GM23248 (cell line): ENCODE measurements at regions not wholly inside any gene's neighbourhood (a gene's known extent, or its start where the extent isn't known, plus 50 kb on each side); places are given as distances from the start of the nearest gene placed in this dataset.

ENCODE experiments used
- DNase-seq: peaks from one replicate; pipeline ENCODE4 v3.0.0-alpha.2; 2015
- H2AFZ ChIP-seq: fragments of 200-600 bp; sonication (generic); 2 replicates; pipeline ENCODE4 v1.6.1; 2016; ENCODE audit warnings: antibody characterized with exemption
- H3F3A ChIP-seq: fragments of 200-600 bp; sonication (generic); 2 replicates; pipeline ENCODE4 v1.6.1; 2016; ENCODE audit warnings: mild to moderate bottlenecking, antibody characterized with exemption, mixed run types; ENCODE audit not compliant: insufficient read depth
- H3K27ac ChIP-seq: fragments of 200-600 bp; sonication (generic); 2 replicates; pipeline ENCODE4 v1.5.1; 2016; ENCODE audit warnings: mild to moderate bottlenecking
- H3K27me3 ChIP-seq: fragments of 200-600 bp; sonication (generic); replicated peaks from 2 replicates; pipeline ENCODE4 v1.6.1; 2016; ENCODE audit warnings: mild to moderate bottlenecking; ENCODE audit not compliant: insufficient read depth
- H3K36me3 ChIP-seq: fragments of 200-600 bp; sonication (generic); 2 replicates; pipeline ENCODE4 v1.6.1; 2016; ENCODE audit warnings: low read depth, mild to moderate bottlenecking
- H3K4me1 ChIP-seq: fragments of 200-600 bp; sonication (generic); 2 replicates; pipeline ENCODE4 v1.6.1; 2016; ENCODE audit warnings: mild to moderate bottlenecking; ENCODE audit not compliant: insufficient read depth
- H3K4me2 ChIP-seq: fragments of 200-600 bp; sonication (generic); one replicate; pipeline ENCODE4 v1.6.1; 2016; ENCODE audit warnings: mild to moderate bottlenecking; ENCODE audit not compliant: unreplicated experiment
- H3K4me3 ChIP-seq: fragments of 200-600 bp; sonication (generic); 2 replicates; pipeline ENCODE4 v1.5.1; 2016; ENCODE audit warnings: mild to moderate bottlenecking
- H3K79me2 ChIP-seq: fragments of 200-600 bp; sonication (generic); 2 replicates; pipeline ENCODE4 v1.6.1; 2016; ENCODE audit warnings: mild to moderate bottlenecking; ENCODE audit not compliant: insufficient read depth
- H3K9ac ChIP-seq: fragments of 200-600 bp; sonication (generic); 2 replicates; pipeline ENCODE4 v1.6.1; 2016; ENCODE audit warnings: mild to moderate bottlenecking
- H3K9me2 ChIP-seq: fragments of 200-600 bp; sonication (generic); 2 replicates; pipeline ENCODE4 v1.6.1; 2016; ENCODE audit warnings: mixed run types, mild to moderate bottlenecking, moderate library complexity; ENCODE audit not compliant: insufficient read depth
- H3K9me3 ChIP-seq: fragments of 200-600 bp; sonication (generic); one replicate; pipeline ENCODE4 v1.6.1; 2017; ENCODE audit warnings: low read depth
- H4K20me1 ChIP-seq: fragments of 200-600 bp; sonication (generic); 2 replicates; pipeline ENCODE4 v1.6.0; 2016; ENCODE audit not compliant: insufficient read depth
- EZH2 ChIP-seq: fragments of 200-600 bp; sonication (generic); IDR thresholded peaks from 2 replicates; pipeline ENCODE4 v1.6.1; 2018; ENCODE audit warnings: antibody characterized with exemption, mild to moderate bottlenecking; ENCODE audit not compliant: insufficient read depth, poor library complexity, severe bottlenecking
- EZH2phosphoT487 ChIP-seq: fragments of 200-600 bp; sonication (generic); IDR thresholded peaks from 2 replicates; pipeline ENCODE4 v1.6.1; 2018; ENCODE audit warnings: antibody characterized with exemption, moderate library complexity, mild to moderate bottlenecking, low read depth; ENCODE audit not compliant: insufficient read depth
- WGBS, 2 experiments: methylation state at CpG; one replicate each; pipeline ENCODE4 v1.1.6; 2015 to 2017; ENCODE audit warnings: low lambda C conversion rate in 2 of 2, low coverage in 1 of 2; ENCODE audit errors: missing lambda C conversion rate in 2 of 2; 5-methylcytosine and 5-hydroxymethylcytosine counted together
- in situ Hi-C: fragments of 300-500 bp; cut with MboI; formaldehyde crosslinking; loops from 2 replicates; pipeline ENCODE4 v1.15.0; 2020

DNA sequence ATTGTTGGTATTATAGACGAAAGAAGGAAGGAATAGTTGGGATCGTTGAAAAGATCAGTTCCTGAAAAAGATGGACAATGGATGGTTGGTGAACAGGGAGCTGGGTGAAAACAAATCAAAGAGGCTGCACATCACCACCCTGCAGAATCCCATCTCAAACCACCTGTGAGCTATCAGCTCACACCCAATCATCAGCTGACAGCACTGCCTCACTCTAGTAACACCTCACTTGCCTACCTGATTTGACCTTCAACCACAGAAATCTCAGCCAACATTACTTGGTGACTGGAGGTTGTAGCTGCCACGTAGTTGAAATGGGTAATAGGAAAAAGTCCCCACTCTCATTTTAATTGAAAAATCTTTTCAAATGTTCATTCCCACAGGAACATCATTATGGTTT lies 101.8 kb upstream of the DST start:
- WGBS, 2 experiments = 65 to 71% methylated on average over 3 of the region's 3 CpGs
- 0 out of 2 replicates have a peak, but pooled peaks cover 3% of the 10 kb centered on the region for H4K20me1 ChIP-seq

DNA sequence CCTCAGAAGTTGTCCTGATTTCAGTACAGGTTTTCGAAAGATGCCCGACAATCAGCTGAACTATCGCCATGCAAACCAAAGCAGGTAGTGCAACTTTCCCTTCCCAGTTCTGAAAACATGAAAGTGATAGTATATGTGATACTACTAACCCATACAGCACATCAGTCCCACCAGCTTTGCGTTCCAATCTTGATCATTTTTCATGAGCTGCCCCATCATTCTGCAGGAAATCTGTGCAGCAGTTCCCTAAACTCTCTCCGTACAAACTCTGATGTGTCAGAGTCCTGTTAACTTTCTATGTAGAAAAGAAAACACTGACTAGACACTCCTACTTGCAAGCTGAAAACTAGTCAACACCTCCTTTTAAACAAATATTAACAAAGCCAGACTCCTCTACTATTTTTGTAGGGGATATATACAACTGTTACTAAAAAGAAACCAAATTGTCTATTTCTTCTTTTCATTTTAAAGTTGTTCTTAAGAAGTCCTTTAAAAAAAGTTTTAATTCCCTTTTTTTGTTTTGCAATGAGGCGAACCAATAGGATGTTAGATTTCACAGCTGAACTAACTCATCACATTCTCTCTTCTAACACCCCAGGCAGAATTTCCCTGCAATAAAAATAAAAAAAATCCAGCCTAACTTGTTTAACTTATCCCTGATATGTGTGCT lies 99.6 kb upstream of the DST start:
- Histone ChIP-seq H3K27me3 (no peaks in the 10 kb centered on the region), H3K4me1 (peaks cover 62% of the 10 kb centered on the region), H3K36me3 (no peaks in the 10 kb centered on the region), H3K4me3 (peak overlapping the region; percentile 58), H4K20me1 (0 out of 2 replicates have a peak, but pooled peaks cover 3% of the 10 kb centered on the region), H3F3A (peaks cover 39% of the 10 kb centered on the region), H3K27ac (peak overlapping the region; percentile 57), H3K9me2 (no peaks in the 10 kb centered on the region), H3K79me2 (peaks cover 100% of the 10 kb centered on the region), H3K9me3 (no peaks in the 10 kb centered on the region), H3K9ac (peak overlapping the region; percentile 50), H2AFZ (no peak overlapping the region), H3K4me2 (peak overlapping the region; percentile 70)
- in situ Hi-C loops = no loop called here
- peak; percentile 66 for DNase-seq
- 53 to 61% methylated on average over 6 of the region's 6 CpGs for WGBS, 2 experiments
- TF ChIP-seq EZH2phosphoT487 = no peak
- TF ChIP-seq EZH2 = no peak

More for the DNA sequence above, 101.8 kb upstream of the DST start:
- Histone ChIP-seq H3K9me2 (no peaks in the 10 kb centered on the region), H3K36me3 (no peaks in the 10 kb centered on the region), H3F3A (peaks cover 60% of the 10 kb centered on the region), H3K9me3 (no peaks in the 10 kb centered on the region), H3K4me3 (no peak overlapping the region), H3K4me1 (peaks cover 85% of the 10 kb centered on the region), H3K27me3 (no peaks in the 10 kb centered on the region), H3K4me2 (no peak overlapping the region), H3K27ac (0 out of 2 replicates have a peak overlapping the region, but pooled peaks have one; percentile 9), H2AFZ (no peak overlapping the region), H3K9ac (no peak overlapping the region), H3K79me2 (peaks cover 100% of the 10 kb centered on the region)
- TF ChIP-seq EZH2phosphoT487 (no peak), EZH2 (no peak)
- DNase-seq = no peak
- in situ Hi-C loops = no loop called here

DNA sequence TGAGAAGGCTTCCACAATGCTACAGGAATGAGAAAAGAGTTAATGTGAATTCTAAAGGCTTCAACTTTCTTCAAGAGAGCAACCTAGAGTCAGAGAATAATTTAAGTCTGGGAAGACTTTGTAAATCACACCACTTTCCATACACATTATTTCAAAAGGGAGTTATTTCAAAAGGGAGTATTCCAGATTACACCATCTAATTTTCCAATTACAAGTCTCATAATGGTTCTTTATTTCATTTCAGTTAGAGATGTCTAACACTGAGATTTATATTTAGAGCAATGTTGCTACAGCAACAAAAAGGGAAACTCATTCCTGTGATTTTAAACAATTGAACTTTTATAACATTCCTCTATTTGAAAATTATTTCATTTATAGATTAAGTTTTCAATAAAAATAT lies 98.8 kb upstream of the DST start:
- TF ChIP-seq EZH2phosphoT487 (no peak), EZH2 (no peak)
- Histone ChIP-seq H3K27ac (peak overlapping the region; percentile 57), H3K4me3 (peak overlapping the region; percentile 50), H3K9me2 (no peaks in the 10 kb centered on the region), H3K9ac (peak overlapping the region; percentile 50), H3F3A (peaks cover 32% of the 10 kb centered on the region), H3K4me2 (peak overlapping the region; percentile 70), H3K9me3 (no peaks in the 10 kb centered on the region), H4K20me1 (0 out of 2 replicates have a peak, but pooled peaks cover 3% of the 10 kb centered on the region), H2AFZ (no peak overlapping the region), H3K79me2 (peaks cover 100% of the 10 kb centered on the region), H3K36me3 (no peaks in the 10 kb centered on the region), H3K27me3 (no peaks in the 10 kb centered on the region), H3K4me1 (peaks cover 54% of the 10 kb centered on the region)
- DNase-seq = no peak
- in situ Hi-C loops = no loop called here

DNA sequence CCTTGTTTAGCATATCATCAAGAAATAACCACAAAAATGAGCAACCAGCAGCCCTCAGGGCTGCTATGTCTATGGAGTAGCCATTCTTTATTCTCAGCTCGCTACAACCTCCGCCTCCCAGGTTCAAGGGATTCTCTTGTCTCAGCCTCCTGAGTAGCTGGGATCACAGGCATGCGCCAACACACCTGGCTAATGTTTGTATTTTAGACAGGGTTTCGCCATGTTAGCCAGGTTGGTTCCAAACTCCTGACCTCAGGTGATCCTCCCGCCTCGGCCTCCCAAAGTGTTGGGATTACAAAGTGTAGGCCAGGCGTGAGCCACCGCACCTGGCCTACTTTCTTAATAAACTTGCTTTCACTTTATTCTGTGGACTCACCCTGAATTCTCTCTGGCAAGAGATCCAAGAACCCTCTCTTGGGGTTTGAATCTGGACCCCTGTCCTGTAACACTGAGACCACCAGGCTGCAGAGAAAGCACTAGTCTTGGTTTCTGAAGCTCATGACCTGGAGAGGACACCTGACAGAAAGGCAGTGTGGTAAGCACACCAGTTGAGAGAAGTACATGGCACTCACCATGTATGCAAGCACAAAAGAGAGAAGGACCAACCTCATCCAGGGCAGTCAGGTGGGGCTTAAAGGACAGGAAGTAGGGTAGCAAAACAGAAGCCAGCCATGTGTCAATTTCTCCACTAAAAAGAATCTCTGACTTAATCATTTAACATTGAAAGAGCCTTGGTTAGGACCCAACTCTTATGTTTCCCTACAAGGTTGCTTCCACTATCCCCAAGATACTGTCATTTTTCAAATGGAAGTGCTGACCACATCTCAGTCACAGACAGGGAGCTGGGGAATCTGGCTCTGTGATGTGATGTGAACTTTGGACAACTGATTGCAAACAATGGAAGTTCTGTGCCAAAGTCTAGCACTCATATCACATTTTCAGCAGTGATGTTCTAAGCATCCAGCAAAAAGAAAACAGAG lies 97.4 kb upstream of the DST start:
- peak overlapping the region; percentile 13 for H3K4me2 ChIP-seq
- no peak overlapping the region for H3K4me3 ChIP-seq
- no peaks in the 10 kb centered on the region for H3K9me3 ChIP-seq
- no peak overlapping the region for H3K27ac ChIP-seq
- H4K20me1 ChIP-seq = 0 out of 2 replicates have a peak, but pooled peaks cover 3% of the 10 kb centered on the region
- no peak overlapping the region for H3K9ac ChIP-seq
- H3F3A ChIP-seq = peaks cover 19% of the 10 kb centered on the region; the same call in 1 of the 2 replicates
- H3K4me1 ChIP-seq = peaks cover 42% of the 10 kb centered on the region
- no peaks in the 10 kb centered on the region for H3K9me2 ChIP-seq
- 94 to 98% methylated on average over 8 of the region's 8 CpGs for WGBS, 2 experiments
- H3K36me3 ChIP-seq = peaks cover under 1% of the 10 kb centered on the region; the same call in 1 of the 2 replicates
- in situ Hi-C loops = no loop called here
- H3K79me2 ChIP-seq = peaks cover 100% of the 10 kb centered on the region
- DNase-seq = no peak
- H2AFZ ChIP-seq = no peak overlapping the region
- TF ChIP-seq EZH2 = no peak
- TF ChIP-seq EZH2phosphoT487 = no peak
- H3K27me3 ChIP-seq = no peaks in the 10 kb centered on the region
